ENCODE measurements at regions not wholly inside any gene's neighbourhood (a gene's known extent, or its start where the extent isn't known, plus 50 kb on each side); places are given as distances from the start of the nearest gene placed in this dataset.
"Not testable (repeated sequence)": the region's sequence is repeated elsewhere in the genome, so short reads cannot be mapped to it uniquely, and the experiment has no call there.

DNA sequence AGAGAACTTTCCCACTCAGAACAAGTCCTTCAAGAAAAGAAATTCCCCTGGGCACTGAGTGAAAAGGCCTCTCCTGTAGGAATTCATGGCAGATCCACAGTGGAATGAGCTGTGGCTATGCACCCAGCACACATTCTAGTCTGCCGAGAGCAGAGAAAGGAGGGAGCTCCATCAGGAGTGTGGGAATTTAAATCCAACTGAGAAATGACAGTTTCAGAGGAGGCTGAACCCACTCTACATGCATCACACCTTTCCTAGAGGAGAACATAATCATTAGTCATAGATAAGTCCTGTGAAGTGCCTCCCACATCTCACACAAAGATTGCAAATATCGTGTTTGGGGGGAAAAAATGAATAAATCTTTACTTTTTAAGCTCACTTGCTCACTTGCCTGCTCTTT, 530.2 kb upstream of the HTR1E start:
- Histone ChIP-seq H3K27ac (ENCODE audit: low read depth in 2 of 2, low read length in 1 of 2) (no peak overlapping the region), H3K4me3 (ENCODE audit: low read depth in 1 of 2, low read length in 2 of 2) (no peak overlapping the region), H3K4me1 (ENCODE audit: control insufficient read depth in 2 of 2, insufficient read depth in 2 of 2, low read length in 1 of 2) (no peaks in the 10 kb centered on the region), H3K9me3 (ENCODE audit: control insufficient read depth in 2 of 2, insufficient read depth in 1 of 2, low read depth in 1 of 2, low read length in 1 of 2) (peaks cover 3% of the 10 kb centered on the region in 2 donors), H3K27me3 (ENCODE audit: control insufficient read depth in 1 of 2, insufficient read depth in 2 of 2, low read length in 2 of 2) (no peaks in the 10 kb centered on the region), H3K36me3 (ENCODE audit: control insufficient read depth in 2 of 2, insufficient read depth in 2 of 2, low read length in 1 of 2) (no peaks in the 10 kb centered on the region)
- 39 to 55% methylated on average over 2 of the region's 2 CpGs for WGBS, 2 donors

DNA sequence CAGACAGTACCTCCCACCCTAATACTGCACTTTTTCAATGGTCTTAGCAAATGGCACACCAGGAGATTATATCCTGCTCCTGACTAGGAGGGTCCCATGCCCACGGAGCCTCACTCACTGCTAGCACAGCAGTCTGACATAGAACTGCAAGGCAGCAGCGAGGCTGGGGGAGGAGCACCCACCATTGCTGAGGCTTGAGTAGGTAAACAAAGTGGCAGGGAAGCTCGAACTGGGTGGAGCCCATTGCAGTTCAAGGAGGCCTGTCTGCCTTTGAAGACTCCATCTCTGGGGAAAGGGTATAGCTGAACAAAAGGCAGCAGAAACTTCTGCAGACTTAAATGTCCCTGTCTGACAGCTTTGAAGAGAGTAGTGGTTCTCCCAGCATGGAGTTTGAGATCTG, 544.5 kb upstream of the HTR1E start:
- H3K9me3 ChIP-seq (ENCODE audit: control insufficient read depth in 2 of 2, insufficient read depth in 1 of 2, low read depth in 1 of 2, low read length in 1 of 2); H3K27ac ChIP-seq (ENCODE audit: low read depth in 2 of 2, low read length in 1 of 2); H3K4me1 ChIP-seq (ENCODE audit: control insufficient read depth in 2 of 2, insufficient read depth in 2 of 2, low read length in 1 of 2); H3K4me3 ChIP-seq (ENCODE audit: low read depth in 1 of 2, low read length in 2 of 2); H3K36me3 ChIP-seq (ENCODE audit: control insufficient read depth in 2 of 2, insufficient read depth in 2 of 2, low read length in 1 of 2); H3K27me3 ChIP-seq (ENCODE audit: control insufficient read depth in 1 of 2, insufficient read depth in 2 of 2, low read length in 2 of 2): not testable (repeated sequence)
- WGBS, 2 donors: 64 to 72% methylated on average over 3 of the region's 3 CpGs

DNA sequence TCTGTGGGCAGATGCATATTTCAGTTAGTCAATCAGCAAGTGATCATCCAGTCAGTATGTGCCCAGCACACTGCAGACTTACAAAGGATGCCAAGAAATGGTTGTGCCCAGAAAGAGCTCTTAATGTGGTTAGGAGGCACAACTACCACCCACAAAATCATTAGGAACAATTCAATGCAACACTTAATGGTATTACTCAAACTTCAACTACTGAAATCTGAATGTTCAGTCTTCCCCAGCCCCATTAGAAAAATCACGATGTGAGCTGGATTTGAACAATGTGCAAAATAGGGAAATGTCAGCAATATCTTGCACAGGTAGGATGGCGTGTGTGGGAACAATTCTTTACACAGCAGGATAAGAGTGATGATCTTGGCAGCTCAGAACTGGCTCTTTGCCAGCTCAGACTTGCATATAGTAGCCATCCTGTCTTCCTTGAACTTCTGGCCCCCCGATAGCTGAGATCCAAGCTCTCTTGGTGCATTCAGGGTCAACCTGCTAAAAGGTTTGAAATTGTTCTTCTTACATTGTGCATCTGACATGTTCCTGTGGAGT, 556.7 kb upstream of the HTR1E start:
- H3K4me3 ChIP-seq (ENCODE audit: low read depth in 1 of 2, low read length in 2 of 2): no peak overlapping the region
- no peaks in the 10 kb centered on the region for H3K36me3 ChIP-seq (ENCODE audit: control insufficient read depth in 2 of 2, insufficient read depth in 2 of 2, low read length in 1 of 2)
- no peaks in the 10 kb centered on the region for H3K27me3 ChIP-seq (ENCODE audit: control insufficient read depth in 1 of 2, insufficient read depth in 2 of 2, low read length in 2 of 2)
- no peaks in the 10 kb centered on the region for H3K4me1 ChIP-seq (ENCODE audit: control insufficient read depth in 2 of 2, insufficient read depth in 2 of 2, low read length in 1 of 2)
- 78 to 85% methylated on average over 3 of the region's 3 CpGs for WGBS, 2 donors
- H3K27ac ChIP-seq (ENCODE audit: low read depth in 2 of 2, low read length in 1 of 2): no peak overlapping the region
- H3K9me3 ChIP-seq (ENCODE audit: control insufficient read depth in 2 of 2, insufficient read depth in 1 of 2, low read depth in 1 of 2, low read length in 1 of 2): no peaks in the 10 kb centered on the region

DNA sequence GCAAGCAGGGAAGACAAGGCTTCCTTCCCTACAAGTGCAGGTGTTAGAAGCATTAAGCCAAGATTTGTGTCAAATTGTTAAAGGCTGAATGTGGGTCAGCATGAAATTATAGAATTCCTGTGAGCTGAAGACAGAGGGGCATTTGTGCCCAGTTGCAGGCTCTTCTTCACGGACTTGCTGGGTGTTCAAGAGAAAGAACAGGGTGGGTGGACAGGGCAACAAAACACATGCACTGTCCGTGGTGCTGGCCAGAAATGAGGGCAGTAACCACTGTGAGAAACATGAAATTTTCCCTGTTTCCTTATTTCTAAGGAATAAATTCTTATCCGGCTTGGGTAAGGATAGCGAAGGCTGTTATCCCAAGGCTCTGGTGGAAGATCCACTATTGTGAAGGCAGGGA, 579.5 kb upstream of the HTR1E start:
- Histone ChIP-seq H3K36me3 (ENCODE audit: control insufficient read depth in 2 of 2, insufficient read depth in 2 of 2, low read length in 1 of 2) (no peaks in the 10 kb centered on the region), H3K27me3 (ENCODE audit: control insufficient read depth in 1 of 2, insufficient read depth in 2 of 2, low read length in 2 of 2) (no peaks in the 10 kb centered on the region), H3K4me1 (ENCODE audit: control insufficient read depth in 2 of 2, insufficient read depth in 2 of 2, low read length in 1 of 2) (no peaks in the 10 kb centered on the region), H3K4me3 (ENCODE audit: low read depth in 1 of 2, low read length in 2 of 2) (no peak overlapping the region), H3K9me3 (ENCODE audit: control insufficient read depth in 2 of 2, insufficient read depth in 1 of 2, low read depth in 1 of 2, low read length in 1 of 2) (no peaks in the 10 kb centered on the region), H3K27ac (ENCODE audit: low read depth in 2 of 2, low read length in 1 of 2) (no peak overlapping the region)
- 66 to 71% methylated on average over 4 of the region's 4 CpGs for WGBS, 2 donors

DNA sequence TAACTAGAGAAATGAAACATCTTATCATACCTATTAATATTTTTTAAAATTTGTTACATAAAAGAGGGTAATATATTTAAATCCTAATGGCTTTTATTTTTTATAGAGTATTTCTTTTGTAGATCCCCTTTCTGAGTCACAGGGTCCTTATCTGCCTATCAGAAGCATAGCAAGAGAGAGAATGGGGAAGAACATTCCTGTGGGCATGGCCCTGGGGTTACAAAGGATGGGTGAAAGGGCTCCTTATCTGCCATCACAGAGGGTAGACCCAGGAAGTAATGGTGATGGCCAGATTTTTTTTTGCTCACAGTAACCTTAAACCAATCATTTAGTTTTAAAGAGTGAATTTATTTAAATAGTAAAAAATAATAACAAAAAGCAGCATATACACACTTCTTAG, 582.1 kb upstream of the HTR1E start:
- Histone ChIP-seq H3K9me3 (ENCODE audit: control insufficient read depth in 2 of 2, insufficient read depth in 1 of 2, low read depth in 1 of 2, low read length in 1 of 2) (no peaks in the 10 kb centered on the region), H3K4me1 (ENCODE audit: control insufficient read depth in 2 of 2, insufficient read depth in 2 of 2, low read length in 1 of 2) (no peaks in the 10 kb centered on the region), H3K27ac (ENCODE audit: low read depth in 2 of 2, low read length in 1 of 2) (no peak overlapping the region), H3K27me3 (ENCODE audit: control insufficient read depth in 1 of 2, insufficient read depth in 2 of 2, low read length in 2 of 2) (no peaks in the 10 kb centered on the region), H3K36me3 (ENCODE audit: control insufficient read depth in 2 of 2, insufficient read depth in 2 of 2, low read length in 1 of 2) (no peaks in the 10 kb centered on the region), H3K4me3 (ENCODE audit: low read depth in 1 of 2, low read length in 2 of 2) (no peak overlapping the region)

DNA sequence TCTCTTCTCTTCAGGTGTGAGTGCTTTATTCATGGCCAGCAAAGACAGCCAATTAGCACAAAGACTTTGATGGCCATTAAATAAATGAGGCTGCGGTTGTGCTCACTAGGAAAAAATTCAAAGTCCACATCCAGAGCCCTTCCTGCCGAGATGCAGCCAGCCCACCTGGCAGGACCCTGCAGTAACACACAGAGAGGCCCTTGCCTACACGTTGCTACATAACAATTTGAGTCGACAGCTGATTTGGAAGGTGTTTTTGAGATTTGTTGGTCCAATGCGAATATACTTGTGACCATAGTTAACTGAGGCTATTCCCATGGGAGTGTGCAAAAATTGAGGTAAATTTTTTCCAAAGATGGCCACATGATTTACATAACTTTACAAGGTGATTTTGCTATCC, 605.4 kb upstream of the HTR1E start:
- H3K9me3 ChIP-seq (ENCODE audit: control insufficient read depth in 2 of 2, insufficient read depth in 1 of 2, low read depth in 1 of 2, low read length in 1 of 2): no peaks in the 10 kb centered on the region
- no peak overlapping the region for H3K27ac ChIP-seq (ENCODE audit: low read depth in 2 of 2, low read length in 1 of 2)
- WGBS, 2 donors: 36 to 39% methylated on average over 5 of the region's 5 CpGs
- H3K27me3 ChIP-seq (ENCODE audit: control insufficient read depth in 1 of 2, insufficient read depth in 2 of 2, low read length in 2 of 2): no peaks in the 10 kb centered on the region
- H3K4me1 ChIP-seq (ENCODE audit: control insufficient read depth in 2 of 2, insufficient read depth in 2 of 2, low read length in 1 of 2): no peaks in the 10 kb centered on the region
- no peaks in the 10 kb centered on the region for H3K36me3 ChIP-seq (ENCODE audit: control insufficient read depth in 2 of 2, insufficient read depth in 2 of 2, low read length in 1 of 2)
- no peak overlapping the region for H3K4me3 ChIP-seq (ENCODE audit: low read depth in 1 of 2, low read length in 2 of 2)

DNA sequence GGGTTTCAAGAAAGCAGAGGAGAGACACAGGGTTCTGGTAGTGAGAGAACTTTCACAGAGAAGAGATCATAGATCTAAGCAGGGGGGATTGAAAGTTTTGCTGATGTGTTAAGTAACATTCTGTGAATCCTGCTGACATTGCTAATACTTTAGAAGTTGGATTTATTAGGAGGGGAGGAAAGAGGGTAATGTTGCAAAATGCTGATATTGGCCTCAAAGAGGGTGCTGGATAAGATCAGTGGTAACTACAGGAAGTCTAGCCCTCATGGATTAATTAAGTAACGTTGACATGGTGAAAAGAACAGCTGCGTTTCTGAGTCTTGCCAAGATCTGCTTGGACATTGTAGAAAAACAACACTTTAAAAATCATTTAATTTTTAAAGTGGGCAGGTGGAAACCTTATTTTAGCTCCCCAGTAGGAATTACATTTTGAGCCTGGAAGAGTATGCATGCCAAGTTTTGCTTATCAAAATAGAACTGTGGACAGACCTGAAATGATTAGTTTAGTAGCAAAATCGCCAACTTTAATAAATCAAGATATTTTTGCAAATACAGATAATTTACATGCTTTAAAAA, 606.0 kb upstream of the HTR1E start:
- Histone ChIP-seq H3K9me3 (ENCODE audit: control insufficient read depth in 2 of 2, insufficient read depth in 1 of 2, low read depth in 1 of 2, low read length in 1 of 2) (no peaks in the 10 kb centered on the region), H3K4me1 (ENCODE audit: control insufficient read depth in 2 of 2, insufficient read depth in 2 of 2, low read length in 1 of 2) (no peaks in the 10 kb centered on the region), H3K36me3 (ENCODE audit: control insufficient read depth in 2 of 2, insufficient read depth in 2 of 2, low read length in 1 of 2) (no peaks in the 10 kb centered on the region), H3K27ac (ENCODE audit: low read depth in 2 of 2, low read length in 1 of 2) (no peak overlapping the region), H3K4me3 (ENCODE audit: low read depth in 1 of 2, low read length in 2 of 2) (no peak overlapping the region), H3K27me3 (ENCODE audit: control insufficient read depth in 1 of 2, insufficient read depth in 2 of 2, low read length in 2 of 2) (no peaks in the 10 kb centered on the region)
- WGBS, 2 donors: 17 to 22% methylated on average over 3 of the region's 3 CpGs

DNA sequence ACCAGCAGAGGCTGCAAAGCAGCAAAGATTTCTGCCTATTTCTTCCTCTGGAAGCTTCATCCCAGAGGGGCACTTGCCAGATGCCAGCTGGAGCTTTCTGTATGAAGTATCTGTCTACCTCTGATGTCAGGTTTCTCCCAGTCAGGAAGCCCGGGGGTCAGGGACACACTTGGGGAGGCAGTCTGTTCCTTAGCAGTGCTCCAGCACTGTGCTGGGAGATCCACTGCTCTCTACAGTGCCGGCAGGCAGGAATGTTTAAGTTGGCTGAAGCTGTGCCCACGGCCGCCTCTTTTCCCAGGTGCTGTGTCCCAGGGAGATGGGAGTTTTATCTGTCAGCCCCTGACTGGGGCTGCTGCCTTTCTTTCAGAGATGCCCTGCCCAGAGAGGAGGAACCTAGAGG, 631.1 kb upstream of the HTR1E start:
- Histone ChIP-seq H3K36me3 (ENCODE audit: control insufficient read depth in 2 of 2, insufficient read depth in 2 of 2, low read length in 1 of 2) (no peaks in the 10 kb centered on the region), H3K4me1 (ENCODE audit: control insufficient read depth in 2 of 2, insufficient read depth in 2 of 2, low read length in 1 of 2) (no peaks in the 10 kb centered on the region), H3K9me3 (ENCODE audit: control insufficient read depth in 2 of 2, insufficient read depth in 1 of 2, low read depth in 1 of 2, low read length in 1 of 2) (peaks cover 11 to 14% of the 10 kb centered on the region in 2 donors), H3K4me3 (ENCODE audit: low read depth in 1 of 2, low read length in 2 of 2) (no peak overlapping the region), H3K27me3 (ENCODE audit: control insufficient read depth in 1 of 2, insufficient read depth in 2 of 2, low read length in 2 of 2) (no peaks in the 10 kb centered on the region), H3K27ac (ENCODE audit: low read depth in 2 of 2, low read length in 1 of 2) (no peak overlapping the region)
- 71 to 78% methylated on average over 4 of the region's 4 CpGs for WGBS, 2 donors

DNA sequence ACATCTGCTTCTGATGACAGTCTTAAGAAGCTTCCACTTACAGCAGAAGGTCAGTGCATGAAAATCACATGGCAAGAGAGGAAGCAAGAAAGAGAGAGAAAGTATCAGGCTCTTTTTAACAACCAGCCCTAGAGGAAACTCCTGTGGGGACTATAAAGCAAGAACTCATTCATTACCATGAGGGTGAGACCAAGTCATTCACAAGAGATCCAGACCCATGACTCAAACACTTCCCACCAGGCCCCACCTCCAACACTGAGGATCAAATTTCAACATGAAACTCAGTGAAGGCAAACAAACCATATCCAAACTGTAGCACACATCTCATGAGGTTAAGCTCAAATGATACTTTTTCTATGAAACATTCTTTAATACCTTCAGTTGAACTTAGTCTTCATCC, 643.2 kb upstream of the SYNCRIP start:
- Histone ChIP-seq H3K4me1 (ENCODE audit: control insufficient read depth in 2 of 2, insufficient read depth in 2 of 2, low read length in 1 of 2) (no peaks in the 10 kb centered on the region), H3K36me3 (ENCODE audit: control insufficient read depth in 2 of 2, insufficient read depth in 2 of 2, low read length in 1 of 2) (no peaks in the 10 kb centered on the region), H3K4me3 (ENCODE audit: low read depth in 1 of 2, low read length in 2 of 2) (no peak overlapping the region), H3K9me3 (ENCODE audit: control insufficient read depth in 2 of 2, insufficient read depth in 1 of 2, low read depth in 1 of 2, low read length in 1 of 2) (peaks cover 4 to 6% of the 10 kb centered on the region in 2 donors), H3K27ac (ENCODE audit: low read depth in 2 of 2, low read length in 1 of 2) (no peak overlapping the region), H3K27me3 (ENCODE audit: control insufficient read depth in 1 of 2, insufficient read depth in 2 of 2, low read length in 2 of 2) (no peaks in the 10 kb centered on the region)

DNA sequence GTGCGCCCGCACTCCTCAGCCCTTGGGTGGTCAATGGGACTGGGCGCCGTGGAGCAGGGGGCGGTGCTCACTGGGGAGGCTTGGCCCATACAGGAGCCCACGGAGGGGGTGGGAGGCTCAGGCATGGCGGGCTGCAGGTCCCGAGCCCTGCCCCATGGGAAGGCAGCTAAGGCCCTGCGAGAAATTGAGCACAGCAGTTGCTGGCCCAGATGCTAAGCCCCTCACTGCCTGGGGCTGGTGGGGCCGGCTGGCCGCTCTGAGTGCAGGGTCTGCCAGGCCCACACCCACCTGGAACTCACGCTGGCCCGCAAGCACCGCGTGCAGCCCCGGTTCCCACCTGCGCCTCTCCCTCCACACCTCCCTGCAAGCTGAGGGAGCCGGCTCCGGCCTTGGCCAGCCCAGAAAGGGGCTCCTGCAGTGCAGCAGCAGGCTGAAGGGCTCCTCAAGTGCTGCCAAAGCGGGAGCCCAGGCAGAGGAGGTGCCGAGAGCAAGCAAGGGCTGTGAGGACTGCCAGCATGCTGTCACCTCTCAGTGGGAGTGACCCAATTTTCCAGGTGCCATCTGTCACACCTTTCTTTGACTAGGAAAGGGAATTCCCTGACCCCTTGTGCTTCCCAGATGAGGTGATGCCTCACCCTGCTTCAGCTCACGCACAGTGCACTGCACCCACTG, 642.3 kb upstream of the SYNCRIP start:
- not testable (repeated sequence) for H3K27me3 ChIP-seq (ENCODE audit: control insufficient read depth in 1 of 2, insufficient read depth in 2 of 2, low read length in 2 of 2); H3K4me3 ChIP-seq (ENCODE audit: low read depth in 1 of 2, low read length in 2 of 2); H3K27ac ChIP-seq (ENCODE audit: low read depth in 2 of 2, low read length in 1 of 2); H3K36me3 ChIP-seq (ENCODE audit: control insufficient read depth in 2 of 2, insufficient read depth in 2 of 2, low read length in 1 of 2); H3K4me1 ChIP-seq (ENCODE audit: control insufficient read depth in 2 of 2, insufficient read depth in 2 of 2, low read length in 1 of 2); H3K9me3 ChIP-seq (ENCODE audit: control insufficient read depth in 2 of 2, insufficient read depth in 1 of 2, low read depth in 1 of 2, low read length in 1 of 2)
- 92% methylated on average over 21 to 22 of the region's 22 CpGs for WGBS, 2 donors

All from esophagus (tissue), 2 donors.